ENCODE measurements at regions not wholly inside any gene's neighbourhood (a gene's known extent, or its start where the extent isn't known, plus 50 kb on each side); places are given as distances from the start of the nearest gene placed in this dataset.

GRCh38 chr10:1882728-1883127, 145.4 kb upstream of the ADARB2 start:
- TF ChIP-seq CTCF (IDR thresholded peaks at IDR 0.05) (no peak), EP300 (IDR thresholded peaks at IDR 0.05) (no peak), POLR2A (IDR thresholded peaks at IDR 0.05) (no peak)
